Fibroblast of lung (primary cell): ENCODE measurements at regions not wholly inside any gene's neighbourhood (a gene's known extent, or its start where the extent isn't known, plus 50 kb on each side); places are given as distances from the start of the nearest gene placed in this dataset.

Source experiments
- CTCF ChIP-seq, 2 donors: IDR thresholded peaks in 1 of 2; conservative IDR thresholded peaks in 1 of 2; 1 replicate in 1 of 2; 2 replicates in 1 of 2; pipeline ENCODE4 v1.5.1; 2011 to 2012; ENCODE audit warnings: low read length in 2 of 2, control low read depth in 1 of 2, inconsistent platforms in 1 of 2, low read depth in 1 of 2, mild to moderate bottlenecking in 1 of 2
- EZH2 ChIP-seq: IDR thresholded peaks from 2 replicates; pipeline ENCODE4 v1.5.1; 2012; ENCODE audit warnings: low read length, control low read depth, mild to moderate bottlenecking; ENCODE audit errors: missing control alignments

- no peak for TF ChIP-seq EZH2
- no peak for TF ChIP-seq CTCF (conservative IDR thresholded peaks at IDR 0.05 in 1 of 2, IDR thresholded peaks at IDR 0.05 in 1 of 2; ENCODE audit: low read depth in 1 of 2, low read length in 2 of 2)
Measured at GRCh38 chr7:124482229-124482628, 283.4 kb downstream of the GPR37 start.
